IMR-90 (cell line): ENCODE measurements at regions not wholly inside any gene's neighbourhood (a gene's known extent, or its start where the extent isn't known, plus 50 kb on each side); places are given as distances from the start of the nearest gene placed in this dataset.
A peak's percentile ranks its signal among the peaks of the same experiment; 100 is the strongest.

ENCODE experiments used
- ATAC-seq: fragments of 200-7000 bp; cut with Tn5 transposase; 2 replicates; pipeline ENCODE4 v1.9.1; 2020; ENCODE audit warnings: low read depth, mild to moderate bottlenecking, moderate library complexity
- BruUV-seq: library from RNA; stranded (reverse); fragments of 400-500 nt; replicated peaks from 2 replicates; lab custom pipeline; 2021; lab: Mats Ljungman, UMichigan
- CTCF ChIA-PET: fragments of 300-600 bp; formaldehyde crosslinking; extraction: SDS; loops from one replicate; lab custom pipeline; 2021; ENCODE audit warnings: antibody characterized with exemption; lab: Yijun Ruan, JAX
- POLR2A ChIA-PET: fragments of 300-600 bp; sonication (Branson Sonifier 250); formaldehyde crosslinking; loops from one replicate; lab custom pipeline; 2022; ENCODE audit warnings: antibody characterized with exemption; ENCODE audit not compliant: unreplicated experiment; lab: Charles Lee
- DNase-seq: peaks from one replicate; pipeline ENCODE4 v3.0.0; 2013
- H2AFZ ChIP-seq: replicated peaks from 2 replicates; pipeline ENCODE3; 2013; ENCODE audit warnings: low read length, mild to moderate bottlenecking; ENCODE audit not compliant: poor library complexity
- H2AK5ac ChIP-seq: 2 replicates; pipeline ENCODE4 v1.6.1; 2013; ENCODE audit warnings: low read depth, low read length, inconsistent platforms
- H2AK9ac ChIP-seq: replicated peaks from 2 replicates; pipeline ENCODE3; 2013; ENCODE audit warnings: mild to moderate bottlenecking, low read depth, low read length, moderate library complexity; ENCODE audit not compliant: poor library complexity
- H2BK120ac ChIP-seq: 2 replicates; pipeline ENCODE4 v1.6.1; 2013; ENCODE audit warnings: low read depth, low read length, inconsistent platforms
- H2BK15ac ChIP-seq: 3 replicates; pipeline ENCODE4 v1.6.1; 2013; ENCODE audit warnings: low read depth, low read length, inconsistent platforms
- H2BK20ac ChIP-seq: 2 replicates; pipeline ENCODE4 v1.6.1; 2013; ENCODE audit warnings: low read depth, mild to moderate bottlenecking, inconsistent platforms, low read length, moderate library complexity
- H2BK5ac ChIP-seq: 2 replicates; pipeline ENCODE4 v1.6.1; 2013; ENCODE audit warnings: mild to moderate bottlenecking, low read depth, low read length, inconsistent platforms; ENCODE audit not compliant: poor library complexity, severe bottlenecking
- H3K14ac ChIP-seq: replicated peaks from 2 replicates; pipeline ENCODE4 v1.6.1; 2013; ENCODE audit warnings: low read depth, low read length, inconsistent platforms
- H3K18ac ChIP-seq: 2 replicates; pipeline ENCODE4 v1.6.1; 2013; ENCODE audit warnings: low read depth, low read length, control low read depth
- H3K23ac ChIP-seq: 2 replicates; pipeline ENCODE4 v1.6.1; 2013; ENCODE audit warnings: low read depth, low read length, inconsistent platforms
- H3K27ac ChIP-seq: 2 replicates; pipeline ENCODE4 v1.5.1; 2013; ENCODE audit warnings: mild to moderate bottlenecking, control low read depth, low read length; ENCODE audit not compliant: insufficient read depth
- H3K27me3 ChIP-seq: 2 replicates; pipeline ENCODE4 v1.6.1; 2013; ENCODE audit warnings: low read length; ENCODE audit not compliant: control insufficient read depth, insufficient read depth
- H3K36me3 ChIP-seq: 2 replicates; pipeline ENCODE4 v1.6.1; 2013; ENCODE audit warnings: low read length, mixed read lengths; ENCODE audit not compliant: control insufficient read depth, insufficient read depth
- H3K4ac ChIP-seq: 2 replicates; pipeline ENCODE4 v1.6.1; 2013; ENCODE audit warnings: low read depth, low read length, inconsistent platforms
- H3K4me1 ChIP-seq: 2 replicates; pipeline ENCODE4 v1.6.1; 2013; ENCODE audit warnings: low read length, mixed read lengths; ENCODE audit not compliant: control insufficient read depth, insufficient read depth
- H3K4me2 ChIP-seq: 2 replicates; pipeline ENCODE4 v1.6.1; 2013; ENCODE audit warnings: low read depth, mild to moderate bottlenecking, control low read depth, low read length, moderate library complexity
- H3K4me3 ChIP-seq: 2 replicates; pipeline ENCODE4 v1.5.1; 2013; ENCODE audit warnings: low read depth, mild to moderate bottlenecking, control low read depth, low read length, moderate library complexity; ENCODE audit not compliant: insufficient read depth
- H3K56ac ChIP-seq: 2 replicates; pipeline ENCODE4 v1.6.1; 2013; ENCODE audit warnings: low read length, inconsistent platforms; ENCODE audit not compliant: insufficient read depth; ENCODE audit errors: extremely low read depth
- H3K79me1 ChIP-seq, 2 experiments: 2 replicates each; pipeline ENCODE4 v1.6.1; 2013; ENCODE audit warnings: low read length in 2 of 2, inconsistent platforms in 1 of 2, low read depth in 1 of 2
- H3K9ac ChIP-seq: 2 replicates; pipeline ENCODE4 v1.6.1; 2013; ENCODE audit warnings: low read depth, low read length, control low read depth
- H3K9me1 ChIP-seq: 2 replicates; pipeline ENCODE4 v1.6.1; 2013; ENCODE audit warnings: low read length, inconsistent platforms; ENCODE audit not compliant: insufficient read depth
- H3K9me3 ChIP-seq: 2 replicates; pipeline ENCODE4 v1.6.1; 2013; ENCODE audit warnings: low read length; ENCODE audit not compliant: control insufficient read depth, insufficient read depth
- H4K20me1 ChIP-seq: 2 replicates; pipeline ENCODE4 v1.6.1; 2013; ENCODE audit warnings: low read length, inconsistent platforms; ENCODE audit not compliant: insufficient read depth
- H4K5ac ChIP-seq: 2 replicates; pipeline ENCODE4 v1.6.1; 2013; ENCODE audit warnings: mild to moderate bottlenecking, low read depth, low read length, control low read depth
- H4K8ac ChIP-seq, 2 experiments: 2 replicates each; pipeline ENCODE4 v1.6.1; 2013; ENCODE audit warnings: low read depth in 2 of 2, low read length in 2 of 2, control low read depth in 1 of 2, inconsistent platforms in 1 of 2
- H4K91ac ChIP-seq: 2 replicates; pipeline ENCODE4 v1.6.1; 2013; ENCODE audit warnings: low read depth, low read length, inconsistent platforms; ENCODE audit not compliant: insufficient read depth
- CEBPB ChIP-seq: IDR thresholded peaks from 2 replicates; pipeline ENCODE4 v1.6.1; 2012; ENCODE audit warnings: low read depth, low read length, improper control_type of control experiment
- CTCF ChIP-seq: conservative IDR thresholded peaks from 2 replicates; pipeline ENCODE4 v1.5.1; 2012; ENCODE audit warnings: mild to moderate bottlenecking, low read depth, low read length, improper control_type of control experiment
- MXI1 ChIP-seq: IDR thresholded peaks from 2 replicates; pipeline ENCODE4 v1.6.1; 2012; ENCODE audit warnings: low read depth, mild to moderate bottlenecking, low read length, moderate library complexity, borderline replicate concordance
- WGBS, 2 experiments: methylation state at CpG; one replicate each; pipeline versions ENCODE4 v1.1.5 to v1.1.7; 2013; ENCODE audit warnings: missing lambda C conversion rate in 2 of 2; ENCODE audit not compliant: insufficient read length in 1 of 2; ENCODE audit errors: extremely low coverage in 2 of 2; 5-methylcytosine and 5-hydroxymethylcytosine counted together
- dilution Hi-C: fragments of 300-500 bp; cut with HindIII; formaldehyde crosslinking; loops from one replicate; pipeline ENCODE4 v1.14.3; 2018; ENCODE audit warnings: low sequenced_read_pairs; ENCODE audit not compliant: unreplicated experiment
- in situ Hi-C: fragments of 300-500 bp; cut with MboI; formaldehyde crosslinking; loops from 3 replicates; pipeline ENCODE4 v1.14.3; 2019; ENCODE audit warnings: low sequenced_read_pairs, inconsistent platforms, mixed read lengths
- intact Hi-C: fragments of 100-400 bp; cut with micrococcal nuclease; formaldehyde crosslinking; loops from 2 replicates; pipeline ENCODE4 v1.10.0; 2022

GRCh38 chr1:194309269-194309668 is 1122.9 kb upstream of the B3GALT2 start:
- no TSS peak for BruUV-seq
- ChIA-PET CTCF (no interaction called here), POLR2A (no interaction called here)
- no CpG with 5 or more reads among the region's 3 CpGs for WGBS, 2 experiments
- Histone ChIP-seq H4K20me1 (no peaks in the 10 kb centered on the region), H2BK15ac (no peak overlapping the region), H3K56ac (no peak overlapping the region), H2BK120ac (no peak overlapping the region), H2AK9ac (no peak overlapping the region), H2AFZ (no peak overlapping the region), H3K23ac (no peak overlapping the region), H3K9ac (no peak overlapping the region), H3K9me3 (no peaks in the 10 kb centered on the region), H3K14ac (no peak overlapping the region), H4K5ac (no peak overlapping the region), H3K27me3 (no peaks in the 10 kb centered on the region), H2AK5ac (no peak overlapping the region), H4K91ac (no peak overlapping the region), H3K4me2 (no peak overlapping the region), H3K18ac (no peak overlapping the region), H3K4ac (no peak overlapping the region), H3K36me3 (no peaks in the 10 kb centered on the region), H2BK20ac (no peak overlapping the region), H2BK5ac (no peak overlapping the region), H3K4me1 (no peaks in the 10 kb centered on the region), H3K27ac (no peak overlapping the region), H4K8ac (no peak overlapping the region), H3K4me3 (no peak overlapping the region), H3K79me1 (no peaks in the 10 kb centered on the region), H3K9me1 (0 out of 2 replicates have a peak, but pooled peaks cover 2% of the 10 kb centered on the region)
- DNase-seq, result peak; percentile 2
- intact Hi-C loops (no loop called here), dilution Hi-C loops (no loop called here), in situ Hi-C loops (no loop called here)
- no peak for ATAC-seq
- TF ChIP-seq MXI1 (no peak), CTCF (no peak), CEBPB (no peak)
